ENCODE measurements at regions not wholly inside any gene's neighbourhood (a gene's known extent, or its start where the extent isn't known, plus 50 kb on each side); places are given as distances from the start of the nearest gene placed in this dataset.

DNA sequence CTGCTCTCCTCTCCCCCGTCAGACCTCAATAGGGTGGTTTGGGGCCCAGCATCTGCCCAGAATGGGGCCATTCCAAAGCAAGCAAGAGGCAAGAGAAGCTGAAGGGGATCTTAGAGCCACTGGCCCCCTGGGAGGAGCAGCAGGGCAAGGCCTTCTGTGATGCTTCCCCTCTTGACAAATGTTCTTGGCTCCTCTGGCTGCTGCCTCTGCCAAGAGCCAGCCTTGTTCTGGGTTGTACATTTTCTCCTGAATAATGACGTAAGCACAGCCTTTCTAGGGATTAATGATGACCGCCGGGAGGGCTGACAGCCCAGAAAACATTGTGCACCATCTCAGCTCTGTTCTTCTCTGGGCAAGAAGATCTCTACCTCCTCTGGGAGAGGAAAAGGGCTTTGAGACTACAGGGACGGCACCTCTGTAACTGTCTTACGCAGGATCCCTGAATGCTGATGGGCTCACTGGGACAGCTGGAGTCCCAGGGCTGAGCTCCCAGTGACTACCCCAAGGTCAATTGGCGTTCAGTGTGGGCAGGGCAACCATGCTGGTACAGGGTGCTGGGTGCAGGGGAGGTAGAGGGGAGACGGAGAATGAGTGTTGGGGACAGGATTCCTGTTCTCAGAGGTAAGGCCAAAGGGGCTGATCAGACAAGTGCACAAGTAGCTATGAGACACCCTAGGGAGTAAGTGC is 253.3 kb downstream of the FAM43A start:
- TF ChIP-seq, protein P1, sequence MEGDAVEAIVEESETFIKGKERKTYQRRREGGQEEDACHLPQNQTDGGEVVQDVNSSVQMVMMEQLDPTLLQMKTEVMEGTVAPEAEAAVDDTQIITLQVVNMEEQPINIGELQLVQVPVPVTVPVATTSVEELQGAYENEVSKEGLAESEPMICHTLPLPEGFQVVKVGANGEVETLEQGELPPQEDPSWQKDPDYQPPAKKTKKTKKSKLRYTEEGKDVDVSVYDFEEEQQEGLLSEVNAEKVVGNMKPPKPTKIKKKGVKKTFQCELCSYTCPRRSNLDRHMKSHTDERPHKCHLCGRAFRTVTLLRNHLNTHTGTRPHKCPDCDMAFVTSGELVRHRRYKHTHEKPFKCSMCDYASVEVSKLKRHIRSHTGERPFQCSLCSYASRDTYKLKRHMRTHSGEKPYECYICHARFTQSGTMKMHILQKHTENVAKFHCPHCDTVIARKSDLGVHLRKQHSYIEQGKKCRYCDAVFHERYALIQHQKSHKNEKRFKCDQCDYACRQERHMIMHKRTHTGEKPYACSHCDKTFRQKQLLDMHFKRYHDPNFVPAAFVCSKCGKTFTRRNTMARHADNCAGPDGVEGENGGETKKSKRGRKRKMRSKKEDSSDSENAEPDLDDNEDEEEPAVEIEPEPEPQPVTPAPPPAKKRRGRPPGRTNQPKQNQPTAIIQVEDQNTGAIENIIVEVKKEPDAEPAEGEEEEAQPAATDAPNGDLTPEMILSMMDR (IDR thresholded peaks at IDR 0.05) = no peak
- no peak for TF ChIP-seq EZH2 (IDR thresholded peaks at IDR 0.05; ENCODE audit: borderline replicate concordance, insufficient read depth, low read depth, low read length, poor library complexity, severe bottlenecking)

All from B cell (primary cell).